HL-60 (cell line): ENCODE measurements at regions not wholly inside any gene's neighbourhood (a gene's known extent, or its start where the extent isn't known, plus 50 kb on each side); places are given as distances from the start of the nearest gene placed in this dataset.

Source experiments
- CTCF ChIP-seq: IDR thresholded peaks from one replicate; pipeline ENCODE4 v1.5.1; 2011; ENCODE audit warnings: low read length, control low read depth, inconsistent platforms; ENCODE audit not compliant: insufficient read depth
- POLR2AphosphoS5 ChIP-seq: IDR thresholded peaks from 2 replicates; pipeline ENCODE4 v1.6.1; 2012; ENCODE audit warnings: low read depth
- REST ChIP-seq: IDR thresholded peaks from 2 replicates; pipeline ENCODE4 v1.6.1; 2012; ENCODE audit warnings: low read depth; ENCODE audit not compliant: insufficient replicate concordance

- TF ChIP-seq CTCF (no peak), REST (no peak), POLR2AphosphoS5 (no peak)
Observed at GRCh38 chr6:106792536-106793236, 163.3 kb downstream of the QRSL1 start.
